Lung microvascular endothelial cell (primary cell): ENCODE measurements at regions not wholly inside any gene's neighbourhood (a gene's known extent, or its start where the extent isn't known, plus 50 kb on each side); places are given as distances from the start of the nearest gene placed in this dataset.

Source experiments
- DNase-seq, 2 donors: peaks; one replicate each; pipeline versions ENCODE4 v3.0.0 to v3.0.0-alpha.2; 2010; ENCODE audit warnings: low read depth in 2 of 2

DNA sequence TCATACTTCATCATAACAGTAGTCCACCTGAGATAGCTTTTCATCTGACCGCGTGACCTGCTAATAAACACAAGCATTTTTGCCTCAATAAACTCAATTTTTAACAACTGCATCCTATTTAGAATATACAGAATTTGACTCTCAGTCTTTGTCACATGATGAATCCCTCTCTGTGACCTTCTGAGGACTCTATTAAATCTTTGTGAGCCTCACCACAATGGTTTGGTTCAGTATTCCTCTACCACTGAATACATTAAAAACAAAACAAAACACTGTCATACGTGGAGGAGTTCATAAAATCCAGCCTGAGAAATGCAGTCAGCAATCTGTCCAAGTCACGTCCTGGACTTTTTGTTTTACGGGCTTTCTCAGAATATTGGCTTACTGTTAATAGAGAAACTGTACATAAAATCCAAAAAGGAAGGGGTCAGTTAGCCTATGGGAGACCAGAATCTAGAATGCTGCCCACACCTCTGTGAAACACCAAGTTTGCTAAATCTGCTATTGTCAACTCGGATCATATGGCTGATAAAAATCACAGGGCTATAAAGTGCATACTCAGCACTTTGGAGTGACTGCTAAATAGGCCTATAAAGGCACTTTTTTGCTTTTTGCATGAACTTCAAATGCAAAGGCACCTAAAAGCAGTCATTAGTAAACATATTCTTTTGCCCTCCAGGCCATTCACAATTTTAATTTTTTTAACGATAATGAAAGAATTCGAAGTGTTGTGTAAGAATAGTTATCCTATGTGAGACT lies 190.3 kb upstream of the HDDC2 start:
- no peak for DNase-seq

DNA sequence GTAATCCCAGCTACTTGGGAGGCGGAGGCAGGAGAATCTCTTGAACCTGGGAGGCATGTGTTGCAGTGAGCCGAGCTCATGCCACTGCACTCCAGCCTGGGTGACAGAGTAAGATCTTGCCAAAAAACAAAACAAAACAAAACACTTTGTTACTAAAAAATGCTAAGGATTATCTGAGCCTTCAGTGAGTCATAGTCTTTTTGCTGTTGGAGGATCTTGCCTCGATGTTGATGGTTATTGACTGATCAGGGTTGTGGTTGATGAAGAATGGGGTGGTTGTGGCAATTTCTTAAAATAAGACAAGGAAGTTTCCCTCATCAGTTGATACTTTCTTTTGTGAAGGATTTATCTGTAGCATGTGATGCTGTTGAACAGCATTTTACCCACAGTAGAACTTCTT lies 196.8 kb upstream of the HDDC2 start:
- DNase-seq, result no peak

DNA sequence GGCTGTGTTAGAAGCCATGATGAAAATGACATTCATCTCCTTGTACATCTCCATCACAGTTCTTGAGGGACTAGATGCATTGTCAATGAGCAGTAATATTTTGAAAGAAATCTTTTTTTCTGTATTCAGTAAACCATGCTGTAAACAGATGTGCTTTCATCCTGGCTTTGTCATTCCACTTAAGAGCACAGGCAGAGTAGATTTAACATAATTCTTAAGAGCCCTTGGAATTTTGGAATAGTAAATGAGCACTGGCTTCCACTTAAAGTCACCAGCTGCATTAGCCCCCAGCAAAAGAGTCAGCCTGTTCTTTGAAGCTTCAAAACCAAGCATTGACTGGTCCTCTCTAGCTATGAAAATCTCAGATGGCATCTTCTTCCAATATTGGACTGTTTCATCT lies 197.8 kb upstream of the HDDC2 start:
- no peak for DNase-seq

DNA sequence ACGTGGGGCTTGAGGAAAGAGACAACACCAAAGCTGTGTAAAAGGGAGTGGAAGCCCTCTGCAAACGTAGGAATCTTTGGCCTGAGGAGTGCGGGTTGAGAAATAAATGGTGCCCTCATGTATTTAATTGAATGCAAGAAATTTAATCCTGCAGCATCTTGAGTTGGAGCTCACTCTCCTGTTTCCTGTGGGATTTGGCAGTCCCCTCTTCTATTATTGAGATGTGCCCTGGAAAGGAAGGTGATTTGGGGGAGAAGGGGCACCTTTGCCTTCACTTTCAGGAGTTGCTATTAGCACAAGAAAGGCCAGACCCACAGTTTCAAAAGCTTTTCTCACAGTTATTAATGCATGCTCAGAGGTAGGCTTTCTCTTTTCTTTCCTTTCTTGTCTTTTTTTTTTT lies 201.4 kb upstream of the HDDC2 start:
- no peak for DNase-seq

DNA sequence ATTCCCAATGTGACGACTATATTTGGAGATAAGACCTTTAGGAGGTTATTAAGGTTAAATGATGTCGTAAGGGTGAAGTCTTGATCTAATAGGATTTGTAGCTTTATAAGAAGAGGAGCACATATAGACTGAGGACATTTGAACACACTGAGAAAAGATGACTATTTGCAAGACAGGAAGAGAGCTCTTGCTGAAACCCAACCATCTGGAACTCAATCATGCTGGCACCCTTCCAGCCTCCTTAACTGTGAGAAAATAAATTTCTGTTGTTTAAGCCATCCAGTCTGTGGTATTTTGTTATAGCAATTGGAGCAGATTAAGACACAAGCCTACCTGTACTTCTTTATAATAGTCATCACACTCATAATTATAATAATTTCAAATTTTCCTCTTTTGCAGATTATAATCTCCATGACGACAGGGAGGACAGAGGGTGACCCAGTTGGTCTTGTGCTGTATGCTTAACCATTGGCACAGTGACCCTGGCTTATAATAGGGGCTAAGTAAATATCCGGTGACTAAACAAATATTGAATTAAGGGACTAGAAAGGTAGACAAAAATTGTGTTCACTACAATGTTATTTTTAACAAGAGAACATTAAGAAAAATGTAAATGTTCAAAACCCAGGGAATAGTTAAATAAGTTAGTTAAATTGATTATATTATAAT lies 206.4 kb upstream of the HDDC2 start:
- peak; percentile 24 to 75 for DNase-seq

DNA sequence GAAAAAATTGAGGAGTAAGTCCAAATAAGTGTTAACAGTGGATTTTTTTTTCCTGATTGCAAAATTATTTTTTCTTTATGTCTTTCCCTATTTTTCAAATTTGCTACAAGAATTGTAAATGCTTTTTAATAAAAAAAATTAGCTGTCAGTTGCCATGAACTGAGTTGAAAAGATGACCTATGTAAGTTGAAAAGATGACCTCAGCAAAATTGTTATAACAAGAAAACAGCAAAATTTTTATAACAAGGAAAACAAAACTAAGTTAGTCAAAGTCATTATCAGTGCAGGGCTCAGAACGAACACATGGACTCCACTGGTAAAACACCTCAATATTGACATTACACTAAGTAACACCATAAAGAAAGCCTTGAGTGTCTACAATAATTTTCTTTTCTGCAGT lies 207.0 kb upstream of the HDDC2 start:
- no peak for DNase-seq

DNA sequence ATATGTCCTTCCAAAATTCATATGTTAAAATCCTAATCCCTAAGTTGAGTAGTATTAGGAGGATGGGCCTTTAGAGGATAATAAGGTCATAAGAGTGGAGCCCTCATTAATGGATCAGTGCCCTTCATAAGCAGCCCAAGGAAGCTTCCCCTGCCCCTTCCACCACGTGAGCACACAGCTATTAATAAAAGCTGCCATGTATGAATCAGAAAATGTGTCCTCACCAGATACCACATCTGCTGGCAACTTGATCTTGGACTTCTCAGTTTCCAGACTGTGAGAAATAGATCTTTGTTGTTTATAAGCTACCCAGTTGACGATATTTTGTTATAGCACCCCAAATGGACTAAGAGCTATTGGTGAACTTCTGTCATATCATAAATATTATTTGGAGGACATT lies 207.7 kb upstream of the HDDC2 start:
- no peak for DNase-seq

DNA sequence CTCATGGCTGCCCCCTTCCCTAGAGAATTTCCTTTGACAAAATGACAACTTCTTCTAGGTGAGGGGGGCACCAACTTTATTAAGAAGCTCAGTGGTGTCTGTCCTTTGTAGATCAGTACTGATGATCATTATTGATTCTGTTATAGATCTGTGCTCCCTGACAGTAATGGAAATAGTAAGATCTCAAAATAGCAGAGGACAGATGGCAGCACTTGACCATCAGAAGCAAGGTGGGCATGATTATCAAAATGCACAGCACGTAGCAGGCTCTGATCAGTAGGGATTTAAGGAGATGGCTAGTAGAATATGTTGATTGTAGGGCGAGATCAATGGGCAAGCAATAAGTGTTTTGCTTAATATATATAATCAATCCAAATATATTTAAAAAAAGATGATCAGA lies 208.6 kb upstream of the HDDC2 start:
- DNase-seq, result no peak

DNA sequence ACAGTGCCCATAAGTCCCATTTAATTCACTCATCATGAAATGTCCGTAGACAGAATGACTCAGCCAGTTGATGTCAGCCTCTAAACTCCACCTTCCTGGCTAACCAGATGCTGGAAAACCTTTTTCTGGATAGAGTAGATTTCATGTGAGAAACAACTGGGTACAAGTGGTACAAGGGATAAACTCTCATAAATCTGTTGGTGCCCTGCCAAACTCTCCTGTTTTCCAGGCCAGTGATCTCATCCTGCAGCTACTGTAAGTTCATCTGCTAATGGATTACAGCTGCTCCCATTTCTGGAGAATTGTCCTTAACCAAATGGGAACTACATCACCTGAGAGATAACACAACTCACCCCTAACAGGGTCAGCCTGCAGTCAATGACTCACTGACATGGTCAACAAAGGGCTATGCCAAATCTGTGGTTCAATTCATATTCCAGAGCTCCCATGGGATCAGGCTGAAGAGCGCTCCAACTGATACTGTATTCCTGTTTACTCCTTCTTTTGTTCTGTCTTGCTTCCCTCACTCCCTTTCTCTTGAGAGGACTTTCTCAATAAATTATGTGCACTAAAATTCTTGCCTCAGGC lies 210.1 kb upstream of the HDDC2 start:
- peak; percentile 61 to 64 for DNase-seq

DNA sequence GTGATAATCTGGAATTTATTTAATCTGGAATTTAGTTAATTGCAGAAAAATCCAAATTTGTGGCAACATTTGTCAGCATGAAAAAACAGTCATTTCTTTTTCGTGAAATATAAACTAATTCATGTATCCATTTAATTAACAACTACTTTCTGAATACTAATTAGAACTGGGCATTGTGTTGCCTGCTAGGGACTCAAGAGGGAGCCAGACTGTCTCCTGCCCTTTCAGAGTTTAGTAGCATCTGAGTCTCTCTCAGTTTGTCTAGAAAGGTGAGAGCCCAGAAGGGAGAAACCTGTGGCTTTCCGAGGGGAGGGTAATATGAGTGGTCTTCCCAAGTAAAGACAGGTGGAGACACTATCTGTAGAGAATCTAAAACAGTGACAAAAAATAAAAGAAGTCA lies 210.9 kb upstream of the HDDC2 start:
- peak in 1 of 2 donors; percentile 31 for DNase-seq

DNA sequence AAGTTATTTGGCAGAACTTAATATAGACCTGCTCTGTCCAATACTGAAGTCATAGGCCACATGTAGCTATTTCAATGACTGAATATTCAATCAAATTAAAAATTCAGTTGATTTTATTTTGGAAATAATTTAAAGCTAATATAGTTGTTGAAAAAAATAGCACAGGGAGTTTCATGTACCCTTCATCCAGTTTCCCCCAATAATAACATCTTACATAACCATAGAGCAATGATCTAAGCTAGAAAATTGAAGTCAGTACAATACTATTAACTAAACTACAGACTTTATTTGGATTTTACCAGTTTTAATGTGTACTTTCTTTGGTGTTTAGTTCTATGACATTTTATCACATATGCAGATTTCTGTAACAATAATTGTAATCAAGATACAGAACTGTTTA lies 212.2 kb upstream of the HDDC2 start:
- DNase-seq, result no peak

DNA sequence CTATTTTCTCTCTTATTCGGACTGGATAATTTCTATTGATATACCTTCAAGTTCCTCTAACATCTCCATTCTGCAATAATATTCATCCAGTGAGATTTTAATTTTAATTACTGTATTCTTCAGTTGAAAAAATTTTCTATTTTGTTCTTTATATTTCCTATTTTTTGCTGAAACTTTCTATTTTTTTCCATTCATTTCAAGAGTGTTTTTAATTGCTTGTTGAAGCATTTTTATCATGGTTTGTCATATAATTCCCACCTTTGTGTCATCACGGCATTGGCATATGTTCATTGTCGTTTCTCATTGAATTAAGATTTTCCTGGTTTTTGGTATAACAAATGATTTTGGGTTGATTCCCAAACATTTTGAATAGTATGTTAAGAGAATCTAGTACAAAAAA lies 214.9 kb upstream of the HDDC2 start:
- no peak for DNase-seq

DNA sequence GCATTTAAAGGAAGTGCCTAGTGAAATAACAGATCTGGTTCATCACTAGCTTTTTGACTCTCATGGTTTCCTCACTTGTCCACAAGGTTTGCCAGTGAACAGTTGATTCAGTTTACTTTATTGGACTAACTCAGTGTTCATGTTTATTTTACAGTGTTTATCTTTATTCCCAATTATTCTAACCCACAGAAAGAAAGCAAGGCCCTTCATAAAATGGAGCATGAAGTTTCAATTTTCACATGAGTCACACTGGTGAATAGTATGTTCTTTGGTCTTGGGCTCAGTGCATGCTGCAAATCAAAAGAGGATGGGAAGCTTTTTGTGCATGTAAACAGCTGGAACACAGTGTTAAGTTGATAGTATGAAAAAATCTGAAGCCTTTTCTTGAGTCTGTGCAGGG lies 217.6 kb upstream of the HDDC2 start:
- no peak for DNase-seq

DNA sequence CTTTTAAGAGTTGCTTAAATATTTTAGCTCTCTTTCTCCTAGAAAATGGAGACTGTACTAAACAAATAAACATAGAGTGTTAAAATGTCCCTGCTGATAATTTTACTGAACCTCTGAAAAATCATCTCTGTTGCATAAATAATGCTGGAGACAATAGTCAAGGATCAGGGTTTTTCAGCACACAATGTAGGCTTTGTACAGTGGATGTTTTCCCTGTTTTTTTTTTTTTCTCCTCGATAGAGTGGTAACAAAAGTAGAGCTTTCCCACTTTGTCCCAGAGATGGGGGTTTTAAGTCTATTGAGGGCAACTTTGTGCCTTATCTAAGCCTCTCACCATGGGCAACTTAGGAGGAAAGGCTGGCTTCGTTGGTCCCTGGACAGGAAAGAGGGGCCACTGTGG lies 222.6 kb upstream of the HDDC2 start:
- no peak for DNase-seq

DNA sequence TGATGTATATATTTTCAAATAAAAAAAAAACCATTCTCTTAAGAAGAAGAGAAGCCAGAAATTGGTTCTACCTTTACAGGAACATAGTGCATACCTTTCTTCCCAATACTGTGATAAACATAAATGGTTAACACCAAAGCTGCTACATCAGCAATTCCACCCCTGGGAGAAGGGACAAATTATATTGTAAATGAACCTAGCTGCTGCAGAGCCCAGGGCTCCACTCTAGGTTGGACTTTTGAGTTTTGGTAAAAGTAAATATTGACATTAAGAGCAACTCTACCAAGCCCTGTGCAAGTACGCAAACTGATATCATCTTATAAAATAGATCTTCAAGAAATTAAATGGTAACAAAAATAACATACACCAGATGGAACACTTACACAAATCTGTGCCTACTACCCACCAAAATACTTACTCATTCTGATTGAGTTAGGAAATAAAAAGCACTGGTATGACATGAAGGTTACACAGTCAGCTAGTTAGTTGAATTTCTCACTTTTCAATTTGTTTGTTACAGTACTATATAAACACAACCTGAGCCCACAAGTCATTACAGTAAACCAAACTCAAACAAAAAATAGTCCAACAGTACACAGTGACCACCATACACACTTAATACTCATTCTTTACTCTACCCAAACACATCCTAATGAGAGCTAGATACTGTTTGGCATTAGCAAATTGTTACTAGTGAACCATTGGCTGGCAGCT lies 223.3 kb upstream of the HEY2 start:
- DNase-seq, result no peak

DNA sequence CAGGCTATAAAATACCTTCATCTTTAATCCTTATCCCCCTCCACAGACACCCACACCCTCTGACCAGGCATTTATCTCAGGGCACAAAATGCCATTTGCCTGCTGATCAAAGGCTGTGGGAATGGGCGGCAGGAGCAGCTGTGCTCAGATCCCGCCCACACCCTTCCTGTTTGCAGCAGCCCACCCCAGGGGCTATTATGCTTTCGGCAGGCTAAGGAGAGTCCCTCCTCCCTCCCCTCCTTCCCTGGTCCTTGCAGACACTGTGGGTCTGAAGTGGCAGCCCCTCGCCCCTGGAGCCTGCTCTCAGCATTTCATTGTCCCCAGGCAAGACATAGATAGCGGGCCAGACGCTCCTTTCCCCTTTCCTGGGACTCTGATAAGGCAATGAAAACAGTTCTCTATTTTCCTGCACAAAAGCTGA lies 220.8 kb upstream of the HEY2 start:
- no peak for DNase-seq

DNA sequence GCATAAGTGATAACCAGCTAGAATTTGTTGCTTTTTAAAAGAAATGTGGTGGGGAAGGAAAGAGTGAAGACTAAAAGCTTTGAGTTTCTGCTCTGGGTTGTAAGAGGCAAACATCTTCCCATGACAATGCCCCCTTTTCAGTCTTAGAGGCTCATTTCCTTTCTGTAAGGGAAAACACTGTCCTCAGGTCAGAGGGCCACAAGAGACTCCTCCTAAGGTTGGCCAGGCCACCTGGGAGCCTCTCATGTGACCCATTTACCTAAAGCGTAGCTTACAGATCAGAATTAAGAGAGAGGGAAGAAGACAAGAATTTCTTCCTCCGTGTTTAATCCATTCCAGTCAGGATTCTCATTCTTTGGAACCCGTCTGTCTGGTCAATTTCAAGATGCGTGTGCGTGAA lies 220.4 kb upstream of the HEY2 start:
- DNase-seq, result no peak

DNA sequence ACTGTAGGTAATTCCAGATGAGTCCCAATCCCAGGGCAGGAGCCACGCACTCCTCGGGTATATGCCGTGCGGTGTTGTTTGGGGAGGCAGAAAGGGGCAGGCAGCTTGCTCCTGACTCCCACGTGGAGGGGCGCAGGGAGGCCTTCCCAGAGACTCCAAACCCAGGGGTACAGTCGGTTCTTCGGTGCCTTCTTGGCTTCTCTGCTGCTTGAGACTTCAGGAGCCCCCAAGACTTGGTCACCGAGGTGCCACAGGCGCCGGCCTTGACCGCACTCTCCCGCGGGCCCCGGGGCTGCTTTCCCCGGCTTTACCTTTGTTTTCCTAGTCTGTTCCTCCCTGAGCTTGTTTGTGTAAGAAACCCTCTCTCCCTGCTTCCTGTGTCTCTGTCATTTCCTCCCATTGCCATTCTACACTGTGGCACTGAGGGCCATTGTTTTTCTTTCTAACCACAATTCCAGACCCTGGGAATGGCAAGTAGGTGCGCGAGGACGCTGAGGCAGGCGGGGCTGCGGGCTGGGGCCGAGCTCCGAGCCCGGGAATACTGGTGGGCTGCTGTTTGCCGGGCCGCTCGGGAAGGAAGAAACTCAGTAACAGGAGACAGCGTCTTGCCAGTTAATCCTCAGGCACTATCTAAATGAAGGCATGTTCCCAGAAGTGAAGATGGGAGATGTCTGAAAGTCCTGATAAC lies 215.6 kb upstream of the HEY2 start:
- peak in 1 of 2 donors; percentile 27 for DNase-seq

DNA sequence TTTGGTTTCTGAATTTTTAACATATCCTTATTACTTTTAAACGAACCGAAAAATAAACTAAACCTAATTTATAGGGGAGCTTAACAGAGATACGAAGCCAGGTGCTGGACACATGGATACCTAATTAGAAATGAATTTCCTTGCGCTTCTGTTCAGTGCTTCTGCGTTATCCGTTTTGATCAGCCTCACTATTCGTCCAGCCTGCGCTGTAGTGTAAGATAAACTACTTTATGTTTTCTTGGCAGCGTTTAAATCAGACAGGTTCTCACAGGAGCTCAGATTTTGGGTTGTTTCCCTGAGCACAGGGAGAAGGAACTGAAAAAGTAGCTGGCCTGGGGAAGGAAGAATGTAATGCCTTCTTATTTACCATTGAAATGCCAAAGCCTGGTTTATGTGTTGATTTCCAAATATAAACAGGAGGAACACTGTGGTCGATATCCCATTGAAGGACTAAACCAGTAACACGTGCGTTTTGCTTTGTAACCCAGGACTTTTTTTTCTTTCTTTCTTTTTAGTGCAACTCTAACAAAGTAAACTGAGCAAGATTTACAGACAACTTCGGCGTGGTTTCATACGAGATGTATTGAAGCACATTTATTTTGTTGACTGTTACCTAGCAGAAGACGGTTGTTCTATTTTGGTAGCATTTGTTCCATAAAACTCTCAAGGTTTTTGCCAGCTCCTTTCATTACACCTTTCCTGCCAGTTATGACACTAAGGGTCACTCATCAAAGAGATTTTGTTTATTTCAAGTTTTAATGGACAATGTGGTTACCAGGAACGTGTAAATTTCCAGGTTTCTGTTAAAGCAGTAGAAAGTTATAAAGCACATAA lies 214.8 kb upstream of the HEY2 start:
- DNase-seq, result no peak

DNA sequence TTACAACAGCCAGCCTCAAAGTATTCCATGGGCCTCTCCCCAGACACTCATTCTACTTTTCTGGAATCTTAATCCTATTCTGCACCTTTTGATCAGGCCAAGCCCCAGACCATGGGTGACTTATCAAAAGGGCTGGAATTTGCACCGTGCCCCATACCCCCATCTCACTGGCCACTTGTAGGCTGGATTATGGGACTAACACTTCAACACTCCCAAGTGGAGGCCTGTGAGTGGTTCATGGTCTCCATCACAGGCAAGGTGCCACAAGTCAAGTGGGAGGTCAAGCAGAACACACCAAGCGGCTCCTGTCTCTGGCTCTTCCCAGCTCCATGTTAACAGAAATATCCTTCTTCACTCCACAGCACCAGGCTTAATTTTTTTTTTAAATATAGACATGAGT lies 212.3 kb upstream of the HEY2 start:
- DNase-seq, result no peak

DNA sequence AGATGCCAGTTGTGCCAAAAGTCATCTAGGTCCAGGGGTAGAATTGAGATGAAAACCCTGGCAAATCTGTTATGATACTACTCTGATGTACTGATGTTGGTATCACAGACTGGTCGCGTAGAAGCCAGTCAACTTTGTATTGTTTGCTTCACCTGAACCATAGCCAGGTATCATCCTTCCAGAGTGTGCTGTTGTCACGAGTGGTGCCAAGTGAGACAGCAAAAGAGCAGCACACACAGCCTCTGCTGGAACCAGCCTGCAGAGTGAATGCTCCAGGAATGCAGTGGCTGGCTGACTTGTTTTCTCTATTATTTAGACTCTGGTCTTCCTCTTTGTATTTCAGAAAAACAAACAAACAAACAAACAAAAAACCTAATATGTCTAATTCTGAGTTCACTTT lies 209.5 kb upstream of the HEY2 start:
- no peak for DNase-seq
